GM23338 (cell line): ENCODE measurements at regions not wholly inside any gene's neighbourhood (a gene's known extent, or its start where the extent isn't known, plus 50 kb on each side); places are given as distances from the start of the nearest gene placed in this dataset.

Experiments used
- CREB1 ChIP-seq: fragments of 250-450 bp; sonication (Bioruptor Pico); IDR thresholded peaks from 2 replicates; pipeline ENCODE4 v1.5.0; 2020; ENCODE audit warnings: low read depth, mild to moderate bottlenecking, moderate library complexity
- CTCF ChIP-seq, 2 experiments: fragments of 200-600 bp in 1 of 2; sonication (generic) in 1 of 2; conservative IDR thresholded peaks; 2 replicates each; pipeline versions ENCODE4 v1.5.1 to v1.6.1; 2016 to 2017; ENCODE audit warnings: antibody characterized with exemption in 2 of 2, low read depth in 2 of 2, mild to moderate bottlenecking in 2 of 2, moderate library complexity in 1 of 2
- ETS1 ChIP-seq: IDR thresholded peaks from 2 replicates; pipeline ENCODE4 v1.6.1; 2016; ENCODE audit warnings: antibody characterized with exemption
- EZH2 ChIP-seq: fragments of 200-600 bp; sonication (generic); IDR thresholded peaks from one replicate; pipeline ENCODE4 v1.8.0; 2017; ENCODE audit warnings: antibody characterized with exemption, mild to moderate bottlenecking, low read depth; ENCODE audit not compliant: unreplicated experiment
- EZH2phosphoT487 ChIP-seq: fragments of 200-600 bp; sonication (generic); IDR thresholded peaks from one replicate; pipeline ENCODE4 v1.8.1; 2018; ENCODE audit warnings: antibody characterized with exemption; ENCODE audit not compliant: unreplicated experiment
- JUNB ChIP-seq: IDR thresholded peaks from one replicate; pipeline ENCODE4 v1.6.1; 2016; ENCODE audit warnings: antibody characterized with exemption; ENCODE audit not compliant: unreplicated experiment
- POLR2AphosphoS5 ChIP-seq: IDR thresholded peaks from 2 replicates; pipeline ENCODE4 v1.6.1; 2016; ENCODE audit warnings: antibody characterized with exemption, low read depth
- REST ChIP-seq: IDR thresholded peaks from one replicate; pipeline ENCODE4 v1.6.1; 2018; ENCODE audit warnings: antibody characterized with exemption; ENCODE audit not compliant: unreplicated experiment
- STAT1 ChIP-seq: IDR thresholded peaks from one replicate; pipeline ENCODE4 v1.6.1; 2016; ENCODE audit warnings: antibody characterized with exemption; ENCODE audit not compliant: unreplicated experiment

GRCh38 chr2:215726070-215726469 is 287.3 kb downstream of the MREG start:
- TF ChIP-seq ETS1 (no peak), CTCF (conservative IDR thresholded peaks at IDR 0.05; ENCODE audit: low read depth in 2 of 2) (no peak), POLR2AphosphoS5 (no peak), REST (no peak), EZH2 (no peak), JUNB (no peak), EZH2phosphoT487 (no peak), CREB1 (CRISPR knock-in tag) (no peak), STAT1 (no peak)
